IMR-90 (cell line): ENCODE measurements at regions not wholly inside any gene's neighbourhood (a gene's known extent, or its start where the extent isn't known, plus 50 kb on each side); places are given as distances from the start of the nearest gene placed in this dataset.

Experiments
- ATAC-seq: fragments of 200-7000 bp; cut with Tn5 transposase; 2 replicates; pipeline ENCODE4 v1.9.1; 2020; ENCODE audit warnings: low read depth, mild to moderate bottlenecking, moderate library complexity
- BruUV-seq: library from RNA; stranded (reverse); fragments of 400-500 nt; replicated peaks from 2 replicates; lab custom pipeline; 2021; lab: Mats Ljungman, UMichigan
- CTCF ChIA-PET: fragments of 300-600 bp; formaldehyde crosslinking; extraction: SDS; loops from one replicate; lab custom pipeline; 2021; ENCODE audit warnings: antibody characterized with exemption; lab: Yijun Ruan, JAX
- POLR2A ChIA-PET: fragments of 300-600 bp; sonication (Branson Sonifier 250); formaldehyde crosslinking; loops from one replicate; lab custom pipeline; 2022; ENCODE audit warnings: antibody characterized with exemption; ENCODE audit not compliant: unreplicated experiment; lab: Charles Lee
- DNase-seq: peaks from one replicate; pipeline ENCODE4 v3.0.0; 2013
- H2AFZ ChIP-seq: replicated peaks from 2 replicates; pipeline ENCODE3; 2013; ENCODE audit warnings: low read length, mild to moderate bottlenecking; ENCODE audit not compliant: poor library complexity
- H2AK5ac ChIP-seq: 2 replicates; pipeline ENCODE4 v1.6.1; 2013; ENCODE audit warnings: low read depth, low read length, inconsistent platforms
- H2AK9ac ChIP-seq: replicated peaks from 2 replicates; pipeline ENCODE3; 2013; ENCODE audit warnings: mild to moderate bottlenecking, low read depth, low read length, moderate library complexity; ENCODE audit not compliant: poor library complexity
- H2BK120ac ChIP-seq: 2 replicates; pipeline ENCODE4 v1.6.1; 2013; ENCODE audit warnings: low read depth, low read length, inconsistent platforms
- H2BK15ac ChIP-seq: 3 replicates; pipeline ENCODE4 v1.6.1; 2013; ENCODE audit warnings: low read depth, low read length, inconsistent platforms
- H2BK20ac ChIP-seq: 2 replicates; pipeline ENCODE4 v1.6.1; 2013; ENCODE audit warnings: low read depth, mild to moderate bottlenecking, inconsistent platforms, low read length, moderate library complexity
- H2BK5ac ChIP-seq: 2 replicates; pipeline ENCODE4 v1.6.1; 2013; ENCODE audit warnings: mild to moderate bottlenecking, low read depth, low read length, inconsistent platforms; ENCODE audit not compliant: poor library complexity, severe bottlenecking
- H3K14ac ChIP-seq: replicated peaks from 2 replicates; pipeline ENCODE4 v1.6.1; 2013; ENCODE audit warnings: low read depth, low read length, inconsistent platforms
- H3K18ac ChIP-seq: 2 replicates; pipeline ENCODE4 v1.6.1; 2013; ENCODE audit warnings: low read depth, low read length, control low read depth
- H3K23ac ChIP-seq: 2 replicates; pipeline ENCODE4 v1.6.1; 2013; ENCODE audit warnings: low read depth, low read length, inconsistent platforms
- H3K27ac ChIP-seq: 2 replicates; pipeline ENCODE4 v1.5.1; 2013; ENCODE audit warnings: mild to moderate bottlenecking, control low read depth, low read length; ENCODE audit not compliant: insufficient read depth
- H3K27me3 ChIP-seq: 2 replicates; pipeline ENCODE4 v1.6.1; 2013; ENCODE audit warnings: low read length; ENCODE audit not compliant: control insufficient read depth, insufficient read depth
- H3K36me3 ChIP-seq: 2 replicates; pipeline ENCODE4 v1.6.1; 2013; ENCODE audit warnings: low read length, mixed read lengths; ENCODE audit not compliant: control insufficient read depth, insufficient read depth
- H3K4ac ChIP-seq: 2 replicates; pipeline ENCODE4 v1.6.1; 2013; ENCODE audit warnings: low read depth, low read length, inconsistent platforms
- H3K4me1 ChIP-seq: 2 replicates; pipeline ENCODE4 v1.6.1; 2013; ENCODE audit warnings: low read length, mixed read lengths; ENCODE audit not compliant: control insufficient read depth, insufficient read depth
- H3K4me2 ChIP-seq: 2 replicates; pipeline ENCODE4 v1.6.1; 2013; ENCODE audit warnings: low read depth, mild to moderate bottlenecking, control low read depth, low read length, moderate library complexity
- H3K4me3 ChIP-seq: 2 replicates; pipeline ENCODE4 v1.5.1; 2013; ENCODE audit warnings: low read depth, mild to moderate bottlenecking, control low read depth, low read length, moderate library complexity; ENCODE audit not compliant: insufficient read depth
- H3K56ac ChIP-seq: 2 replicates; pipeline ENCODE4 v1.6.1; 2013; ENCODE audit warnings: low read length, inconsistent platforms; ENCODE audit not compliant: insufficient read depth; ENCODE audit errors: extremely low read depth
- H3K79me1 ChIP-seq, 2 experiments: 2 replicates each; pipeline ENCODE4 v1.6.1; 2013; ENCODE audit warnings: low read length in 2 of 2, inconsistent platforms in 1 of 2, low read depth in 1 of 2
- H3K9ac ChIP-seq: 2 replicates; pipeline ENCODE4 v1.6.1; 2013; ENCODE audit warnings: low read depth, low read length, control low read depth
- H3K9me1 ChIP-seq: 2 replicates; pipeline ENCODE4 v1.6.1; 2013; ENCODE audit warnings: low read length, inconsistent platforms; ENCODE audit not compliant: insufficient read depth
- H3K9me3 ChIP-seq: 2 replicates; pipeline ENCODE4 v1.6.1; 2013; ENCODE audit warnings: low read length; ENCODE audit not compliant: control insufficient read depth, insufficient read depth
- H4K20me1 ChIP-seq: 2 replicates; pipeline ENCODE4 v1.6.1; 2013; ENCODE audit warnings: low read length, inconsistent platforms; ENCODE audit not compliant: insufficient read depth
- H4K5ac ChIP-seq: 2 replicates; pipeline ENCODE4 v1.6.1; 2013; ENCODE audit warnings: mild to moderate bottlenecking, low read depth, low read length, control low read depth
- H4K8ac ChIP-seq, 2 experiments: 2 replicates each; pipeline ENCODE4 v1.6.1; 2013; ENCODE audit warnings: low read depth in 2 of 2, low read length in 2 of 2, control low read depth in 1 of 2, inconsistent platforms in 1 of 2
- H4K91ac ChIP-seq: 2 replicates; pipeline ENCODE4 v1.6.1; 2013; ENCODE audit warnings: low read depth, low read length, inconsistent platforms; ENCODE audit not compliant: insufficient read depth
- BHLHE40 ChIP-seq: fragments of 150-350 bp; IDR thresholded peaks from 2 replicates; pipeline ENCODE4 v1.6.1; 2016; ENCODE audit warnings: mild to moderate bottlenecking, low read depth, low read length
- CEBPB ChIP-seq: IDR thresholded peaks from 2 replicates; pipeline ENCODE4 v1.6.1; 2012; ENCODE audit warnings: low read depth, low read length, improper control_type of control experiment
- CHD1 ChIP-seq: IDR thresholded peaks from 2 replicates; pipeline ENCODE4 v1.6.1; 2012; ENCODE audit warnings: low read depth, low read length, improper control_type of control experiment
- FOS ChIP-seq: fragments of 150-350 bp; IDR thresholded peaks from 2 replicates; pipeline ENCODE4 v1.6.1; 2016; ENCODE audit warnings: low read depth, low read length
- MAZ ChIP-seq: IDR thresholded peaks from 2 replicates; pipeline ENCODE4 v1.6.1; 2012; ENCODE audit warnings: low read depth, mild to moderate bottlenecking, low read length, improper control_type of control experiment, moderate library complexity, borderline replicate concordance
- NFE2L2 ChIP-seq: fragments of 150-350 bp; IDR thresholded peaks from 2 replicates; pipeline ENCODE4 v1.6.1; 2016; ENCODE audit warnings: low read depth, mild to moderate bottlenecking, low read length
- POLR2A ChIP-seq: IDR thresholded peaks from 2 replicates; pipeline ENCODE4 v1.6.1; 2012; ENCODE audit warnings: mild to moderate bottlenecking, low read depth, low read length
- RAD21 ChIP-seq: IDR thresholded peaks from 2 replicates; pipeline ENCODE4 v1.6.1; 2012; ENCODE audit warnings: low read length, improper control_type of control experiment
- RCOR1 ChIP-seq: IDR thresholded peaks from 2 replicates; pipeline ENCODE4 v1.6.1; 2012; ENCODE audit warnings: mild to moderate bottlenecking, low read length, improper control_type of control experiment; ENCODE audit not compliant: insufficient replicate concordance
- RFX5 ChIP-seq: IDR thresholded peaks from 2 replicates; pipeline ENCODE4 v1.8.0; 2012; ENCODE audit warnings: low read depth, mild to moderate bottlenecking, low read length, moderate library complexity
- SMC3 ChIP-seq: fragments of 150-350 bp; IDR thresholded peaks from 2 replicates; pipeline ENCODE4 v1.6.1; 2016; ENCODE audit warnings: low read depth, mild to moderate bottlenecking, antibody characterized with exemption, low read length, moderate library complexity
- WGBS, 2 experiments: methylation state at CpG; one replicate each; pipeline versions ENCODE4 v1.1.5 to v1.1.7; 2013; ENCODE audit warnings: missing lambda C conversion rate in 2 of 2; ENCODE audit not compliant: insufficient read length in 1 of 2; ENCODE audit errors: extremely low coverage in 2 of 2; 5-methylcytosine and 5-hydroxymethylcytosine counted together
- dilution Hi-C: fragments of 300-500 bp; cut with HindIII; formaldehyde crosslinking; loops from one replicate; pipeline ENCODE4 v1.14.3; 2018; ENCODE audit warnings: low sequenced_read_pairs; ENCODE audit not compliant: unreplicated experiment
- in situ Hi-C: fragments of 300-500 bp; cut with MboI; formaldehyde crosslinking; loops from 3 replicates; pipeline ENCODE4 v1.14.3; 2019; ENCODE audit warnings: low sequenced_read_pairs, inconsistent platforms, mixed read lengths
- intact Hi-C: fragments of 100-400 bp; cut with micrococcal nuclease; formaldehyde crosslinking; loops from 2 replicates; pipeline ENCODE4 v1.10.0; 2022

DNA sequence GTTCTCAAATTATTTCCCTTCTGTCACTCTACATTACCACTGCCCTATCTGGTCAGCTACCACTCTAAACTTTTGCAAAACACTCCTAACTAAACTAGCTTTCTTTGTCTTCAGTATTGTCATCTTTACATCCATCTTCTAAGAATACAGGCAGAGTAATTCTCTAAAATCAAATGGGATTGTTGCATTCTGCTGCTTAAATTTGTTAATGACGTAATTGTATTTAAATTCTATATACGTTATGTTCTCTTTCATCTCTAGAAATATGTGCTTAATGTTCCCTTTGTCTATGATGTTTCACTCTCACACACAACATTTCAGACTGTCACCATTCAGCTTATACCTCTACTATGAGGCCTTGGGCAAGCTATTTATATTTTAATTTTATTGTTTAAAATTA lies 1041.1 kb upstream of the POU3F4 start:
- DNase-seq (no peak), ATAC-seq (no peak)
- H2AFZ ChIP-seq, result no peak overlapping the region
- no peaks in the 10 kb centered on the region for H3K4me1 ChIP-seq
- no peaks in the 10 kb centered on the region for H3K9me3 ChIP-seq
- intact Hi-C loops, result no loop called here
- H3K27me3 ChIP-seq, result no peaks in the 10 kb centered on the region
- ChIA-PET CTCF (no interaction called here), POLR2A (no interaction called here)
- H2BK15ac ChIP-seq, result no peak overlapping the region
- TF ChIP-seq CHD1, result no peak
- no peak for TF ChIP-seq CEBPB
- TF ChIP-seq MAZ, result no peak
- TF ChIP-seq FOS, result no peak
- TF ChIP-seq RFX5, result no peak
- no peak for TF ChIP-seq POLR2A
- TF ChIP-seq NFE2L2, result no peak
- TF ChIP-seq BHLHE40, result no peak
- no peak for TF ChIP-seq RAD21
- TF ChIP-seq RCOR1, result no peak
- no peak for TF ChIP-seq SMC3
- no peak overlapping the region for H4K91ac ChIP-seq
- H3K56ac ChIP-seq, result no peak overlapping the region
- H3K4me2 ChIP-seq, result no peak overlapping the region
- H4K5ac ChIP-seq, result no peak overlapping the region
- H2BK20ac ChIP-seq, result no peak overlapping the region
- BruUV-seq, result no TSS peak
- H2AK9ac ChIP-seq, result no peak overlapping the region
- no peak overlapping the region for H3K14ac ChIP-seq
- H3K9ac ChIP-seq, result no peak overlapping the region
- H3K27ac ChIP-seq, result no peak overlapping the region
- H4K8ac ChIP-seq, result no peak overlapping the region
- no peak overlapping the region for H3K23ac ChIP-seq
- H3K4ac ChIP-seq, result no peak overlapping the region
- no peak overlapping the region for H3K18ac ChIP-seq
- in situ Hi-C loops, result no loop called here
- WGBS, 2 experiments, result no CpG with 5 or more reads among the region's 2 CpGs
- no peaks in the 10 kb centered on the region for H3K36me3 ChIP-seq
- no peaks in the 10 kb centered on the region for H3K9me1 ChIP-seq
- no peak overlapping the region for H2BK5ac ChIP-seq
- no peak overlapping the region for H2AK5ac ChIP-seq
- no peaks in the 10 kb centered on the region for H4K20me1 ChIP-seq
- dilution Hi-C loops, result no loop called here
- H3K4me3 ChIP-seq, result no peak overlapping the region
- H2BK120ac ChIP-seq, result no peak overlapping the region
- H3K79me1 ChIP-seq, result no peaks in the 10 kb centered on the region
